ENCODE measurements at regions not wholly inside any gene's neighbourhood (a gene's known extent, or its start where the extent isn't known, plus 50 kb on each side); places are given as distances from the start of the nearest gene placed in this dataset.

GRCh38 chr11:15810525-15810924 lies 545.8 kb downstream of the SOX6 start:
- no peaks in the 10 kb centered on the region for H3K36me3 Mint-ChIP-seq
- H3K9me3 Mint-ChIP-seq = no peaks in the 10 kb centered on the region
- peaks cover 9% of the 10 kb centered on the region for H3K4me1 Mint-ChIP-seq (ENCODE audit: unreplicated experiment)
- DNase-seq (ENCODE audit: extremely low spot score, unreplicated experiment) = no peak
- H3K4me3 Mint-ChIP-seq = no peak overlapping the region
- no peak overlapping the region for H3K27ac Mint-ChIP-seq
- no peak for TF ChIP-seq CTCF (conservative IDR thresholded peaks at IDR 0.05)
- no peaks in the 10 kb centered on the region for H3K27me3 Mint-ChIP-seq

GRCh38 chr11:15815246-15816195 lies 540.8 kb downstream of the SOX6 start:
- no peaks in the 10 kb centered on the region for H3K36me3 Mint-ChIP-seq
- no peak overlapping the region for H3K27ac Mint-ChIP-seq
- no peaks in the 10 kb centered on the region for H3K27me3 Mint-ChIP-seq
- H3K4me1 Mint-ChIP-seq (ENCODE audit: unreplicated experiment) = peaks cover 14% of the 10 kb centered on the region
- DNase-seq (ENCODE audit: extremely low spot score, unreplicated experiment) = no peak
- H3K9me3 Mint-ChIP-seq = no peaks in the 10 kb centered on the region
- no peak for TF ChIP-seq CTCF (conservative IDR thresholded peaks at IDR 0.05)
- no peak overlapping the region for H3K4me3 Mint-ChIP-seq

GRCh38 chr11:15816260-15816871 lies 540.0 kb downstream of the SOX6 start:
- no peak overlapping the region for H3K27ac Mint-ChIP-seq
- no peak for DNase-seq (ENCODE audit: extremely low spot score, unreplicated experiment)
- H3K4me1 Mint-ChIP-seq (ENCODE audit: unreplicated experiment) = peaks cover 14% of the 10 kb centered on the region
- no peaks in the 10 kb centered on the region for H3K27me3 Mint-ChIP-seq
- no peak for TF ChIP-seq CTCF (conservative IDR thresholded peaks at IDR 0.05)
- no peaks in the 10 kb centered on the region for H3K9me3 Mint-ChIP-seq
- H3K4me3 Mint-ChIP-seq = no peak overlapping the region
- H3K36me3 Mint-ChIP-seq = no peaks in the 10 kb centered on the region

- Mint-ChIP-seq H3K4me3 (no peak overlapping the region), H3K36me3 (no peaks in the 10 kb centered on the region), H3K4me1 (ENCODE audit: unreplicated experiment) (peaks cover 14% of the 10 kb centered on the region), H3K27ac (no peak overlapping the region), H3K27me3 (no peaks in the 10 kb centered on the region), H3K9me3 (peaks cover 6% of the 10 kb centered on the region)
- no peak for TF ChIP-seq CTCF (conservative IDR thresholded peaks at IDR 0.05)
- no peak for DNase-seq (ENCODE audit: extremely low spot score, unreplicated experiment)
Measured at GRCh38 chr11:15817001-15817400, 539.3 kb downstream of the SOX6 start.

GRCh38 chr11:15818132-15818842 lies 538.1 kb downstream of the SOX6 start:
- no peak for DNase-seq (ENCODE audit: extremely low spot score, unreplicated experiment)
- peaks cover 7% of the 10 kb centered on the region for H3K9me3 Mint-ChIP-seq

More at GRCh38 chr11:15818132-15818842, 538.1 kb downstream of the SOX6 start:
- Mint-ChIP-seq H3K4me1 (ENCODE audit: unreplicated experiment) (peaks cover 14% of the 10 kb centered on the region), H3K36me3 (no peaks in the 10 kb centered on the region), H3K27ac (no peak overlapping the region), H3K4me3 (no peak overlapping the region), H3K27me3 (no peaks in the 10 kb centered on the region)
- TF ChIP-seq CTCF (conservative IDR thresholded peaks at IDR 0.05) = no peak

Data from type B pancreatic cell (in vitro differentiated cells).